B cell (primary cell): ENCODE measurements at regions not wholly inside any gene's neighbourhood (a gene's known extent, or its start where the extent isn't known, plus 50 kb on each side); places are given as distances from the start of the nearest gene placed in this dataset.

Experiments
- ATAC-seq: fragments of 200-7000 bp; cut with Tn5 transposase; one replicate; pipeline ENCODE4 v1.10.0; 2021; ENCODE audit warnings: low read depth, mild to moderate bottlenecking, moderate number of reproducible peaks, moderate library complexity
- CTCF ChIA-PET: fragments of 350-600 bp; sonication (Branson Sonifier 250); formaldehyde crosslinking; loops from one replicate; lab custom pipeline; 2021; ENCODE audit warnings: antibody characterized with exemption, inconsistent platforms; lab: Charles Lee
- POLR2A ChIA-PET: fragments of 350-600 bp; sonication (Branson Sonifier 250); formaldehyde crosslinking; loops from one replicate; lab custom pipeline; 2021; ENCODE audit warnings: antibody characterized with exemption; lab: Charles Lee
- DNase-seq: peaks from one replicate; pipeline ENCODE4 v3.0.0; 2013
- H2AFZ ChIP-seq: 2 replicates; pipeline ENCODE4 v1.6.1; 2012; ENCODE audit warnings: mild to moderate bottlenecking, low read depth, low read length; ENCODE audit not compliant: insufficient read depth, poor library complexity, severe bottlenecking
- H3K27ac ChIP-seq, 2 donors: 1 replicate in 1 of 2; 2 replicates in 1 of 2; pipeline ENCODE4 v1.5.1; 2012 to 2013; ENCODE audit warnings: low read length in 2 of 2, mild to moderate bottlenecking in 2 of 2, moderate library complexity in 1 of 2
- H3K27me3 ChIP-seq, 4 experiments: fragments of 200-600 bp in 1 of 4; sonication (generic) in 1 of 4; replicated peaks in 1 of 4; 1 replicate in 2 of 4; 2 replicates in 2 of 4; pipeline versions ENCODE4 v1.6.1 to v1.7.0; 2013 to 2016; ENCODE audit warnings: low read length in 3 of 4, mild to moderate bottlenecking in 2 of 4, mixed read lengths in 1 of 4, moderate library complexity in 1 of 4; ENCODE audit not compliant: insufficient read depth in 4 of 4, control insufficient read depth in 3 of 4; ENCODE audit errors: control extremely low read depth in 1 of 4
- H3K36me3 ChIP-seq, 2 experiments: replicated peaks in 1 of 2; 1 replicate in 1 of 2; 2 replicates in 1 of 2; pipeline versions ENCODE4 v1.6.1 to v1.7.1; 2013; ENCODE audit warnings: low read length in 1 of 2; ENCODE audit not compliant: insufficient read depth in 2 of 2, control insufficient read depth in 1 of 2; ENCODE audit errors: control extremely low read depth in 1 of 2, extremely low read depth in 1 of 2
- H3K4me1 ChIP-seq, 2 donors: fragments of 200-600 bp in 1 of 2; sonication (generic) in 1 of 2; 1 replicate in 1 of 2; 2 replicates in 1 of 2; pipeline versions ENCODE4 v1.5.1 to v1.6.1; 2013 to 2017; ENCODE audit warnings: low read length in 2 of 2; ENCODE audit not compliant: control insufficient read depth in 2 of 2, insufficient read depth in 2 of 2
- H3K4me2 ChIP-seq: replicated peaks from 2 replicates; pipeline ENCODE3; 2012; ENCODE audit warnings: mild to moderate bottlenecking, low read depth, low read length; ENCODE audit not compliant: poor library complexity, severe bottlenecking
- H3K4me3 ChIP-seq, 5 experiments: fragments of 200-600 bp in 1 of 5; sonication (generic) in 1 of 5; 1 replicate in 3 of 5; 2 replicates in 2 of 5; pipeline versions ENCODE4 v1.5.1 to v1.7.0; 2011 to 2016; ENCODE audit warnings: low read length in 4 of 5, mild to moderate bottlenecking in 4 of 5, low read depth in 2 of 5, control low read depth in 1 of 5, moderate library complexity in 1 of 5; ENCODE audit not compliant: insufficient read depth in 1 of 5; ENCODE audit errors: control extremely low read depth in 1 of 5, extremely low read depth in 1 of 5
- H3K79me2 ChIP-seq: fragments of 200-600 bp; sonication (generic); one replicate; pipeline ENCODE4 v1.6.0; 2016; ENCODE audit warnings: low read length; ENCODE audit not compliant: control insufficient read depth, insufficient read depth
- H3K9ac ChIP-seq: fragments of 200-600 bp; sonication (generic); 2 replicates; pipeline ENCODE4 v1.6.1; 2017; ENCODE audit warnings: mild to moderate bottlenecking, low read length, moderate library complexity
- H3K9me3 ChIP-seq, 3 donors: one replicate each; pipeline versions ENCODE4 v1.6.1 to v1.7.1; 2013; ENCODE audit warnings: low read length in 2 of 3; ENCODE audit not compliant: control insufficient read depth in 2 of 3, insufficient read depth in 1 of 3; ENCODE audit errors: control extremely low read depth in 1 of 3
- H4K20me1 ChIP-seq: 2 replicates; pipeline ENCODE4 v1.6.0; 2012; ENCODE audit warnings: mild to moderate bottlenecking, low read length; ENCODE audit not compliant: insufficient read depth, control insufficient read depth, poor library complexity, severe bottlenecking
- H3K27ac Mint-ChIP-seq: one replicate; pipeline ENCODE4 v1.8.0; 2021; ENCODE audit warnings: mixed read lengths
- H3K27me3 Mint-ChIP-seq: one replicate; pipeline ENCODE4 v1.8.0; 2021; ENCODE audit warnings: mixed read lengths
- H3K4me1 Mint-ChIP-seq: one replicate; pipeline ENCODE4 v1.8.0; 2021; ENCODE audit warnings: mixed read lengths
- H3K4me3 Mint-ChIP-seq: one replicate; pipeline ENCODE4 v1.8.0; 2021; ENCODE audit warnings: mixed read lengths
- H3K9me3 Mint-ChIP-seq: one replicate; pipeline ENCODE4 v1.8.0; 2022; ENCODE audit warnings: mixed read lengths; ENCODE audit not compliant: insufficient read depth
- EZH2 ChIP-seq: IDR thresholded peaks from 2 replicates; pipeline ENCODE4 v1.6.1; 2012; ENCODE audit warnings: borderline replicate concordance, low read depth, mild to moderate bottlenecking, moderate library complexity, low read length; ENCODE audit not compliant: insufficient read depth, poor library complexity, severe bottlenecking
- WGBS: methylation state at CpG from one replicate; pipeline ENCODE4 v1.1.5; 2013; ENCODE audit warnings: missing lambda C conversion rate; ENCODE audit not compliant: insufficient coverage; 5-methylcytosine and 5-hydroxymethylcytosine counted together
- intact Hi-C: fragments of 100-400 bp; cut with micrococcal nuclease; formaldehyde crosslinking; loops from one replicate; pipeline ENCODE4 v1.10.0; 2022
- TF ChIP-seq, protein P1 (sequence below): fragments of 200-600 bp; IDR thresholded peaks from one replicate; pipeline ENCODE4 v1.8.0; 2022; ENCODE audit warnings: antibody characterized with exemption, mild to moderate bottlenecking

DNA sequence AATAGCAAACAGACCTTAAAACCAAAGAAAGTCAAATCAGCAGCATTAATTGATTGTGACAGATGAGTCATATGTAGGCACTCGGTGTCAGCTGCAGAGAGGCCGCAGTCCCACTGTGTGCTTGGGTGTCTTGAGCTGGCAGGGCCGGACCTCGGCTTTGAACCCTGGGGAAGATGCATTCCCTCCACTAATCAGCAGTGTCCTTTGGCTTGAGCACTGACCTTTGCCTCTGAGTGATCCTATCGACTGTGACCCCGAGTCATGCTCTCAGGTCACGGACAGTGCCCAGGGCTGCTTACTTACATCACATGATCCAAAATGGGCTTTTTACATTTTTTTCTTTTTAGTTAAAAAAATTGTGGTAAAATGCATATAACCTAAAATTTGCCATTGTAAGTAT is 188.7 kb downstream of the GADD45G start:
- no peaks in the 10 kb centered on the region for H3K36me3 ChIP-seq
- DNase-seq (no peak), ATAC-seq (no peak)
- ChIA-PET CTCF (no interaction called here), POLR2A (no interaction called here)
- no peaks in the 10 kb centered on the region for H3K4me1 Mint-ChIP-seq
- intact Hi-C loops: no loop called here
- H3K4me1 ChIP-seq: no peaks in the 10 kb centered on the region
- no peaks in the 10 kb centered on the region for H3K27me3 Mint-ChIP-seq
- H3K9ac ChIP-seq: no peak overlapping the region
- H3K9me3 Mint-ChIP-seq: no peaks in the 10 kb centered on the region
- no peak overlapping the region for H3K4me2 ChIP-seq
- no peaks in the 10 kb centered on the region for H3K79me2 ChIP-seq
- no peaks in the 10 kb centered on the region for H4K20me1 ChIP-seq
- H3K27ac ChIP-seq: no peak overlapping the region
- H3K4me3 ChIP-seq: no peak overlapping the region
- H3K27me3 ChIP-seq: no peaks in the 10 kb centered on the region
- no peaks in the 10 kb centered on the region for H3K9me3 ChIP-seq
- H3K4me3 Mint-ChIP-seq: no peak overlapping the region
- H3K27ac Mint-ChIP-seq: no peak overlapping the region
- 83% methylated on average over 5 of the region's 7 CpGs for WGBS
- TF ChIP-seq, protein P1, sequence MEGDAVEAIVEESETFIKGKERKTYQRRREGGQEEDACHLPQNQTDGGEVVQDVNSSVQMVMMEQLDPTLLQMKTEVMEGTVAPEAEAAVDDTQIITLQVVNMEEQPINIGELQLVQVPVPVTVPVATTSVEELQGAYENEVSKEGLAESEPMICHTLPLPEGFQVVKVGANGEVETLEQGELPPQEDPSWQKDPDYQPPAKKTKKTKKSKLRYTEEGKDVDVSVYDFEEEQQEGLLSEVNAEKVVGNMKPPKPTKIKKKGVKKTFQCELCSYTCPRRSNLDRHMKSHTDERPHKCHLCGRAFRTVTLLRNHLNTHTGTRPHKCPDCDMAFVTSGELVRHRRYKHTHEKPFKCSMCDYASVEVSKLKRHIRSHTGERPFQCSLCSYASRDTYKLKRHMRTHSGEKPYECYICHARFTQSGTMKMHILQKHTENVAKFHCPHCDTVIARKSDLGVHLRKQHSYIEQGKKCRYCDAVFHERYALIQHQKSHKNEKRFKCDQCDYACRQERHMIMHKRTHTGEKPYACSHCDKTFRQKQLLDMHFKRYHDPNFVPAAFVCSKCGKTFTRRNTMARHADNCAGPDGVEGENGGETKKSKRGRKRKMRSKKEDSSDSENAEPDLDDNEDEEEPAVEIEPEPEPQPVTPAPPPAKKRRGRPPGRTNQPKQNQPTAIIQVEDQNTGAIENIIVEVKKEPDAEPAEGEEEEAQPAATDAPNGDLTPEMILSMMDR: no peak
- no peak for TF ChIP-seq EZH2
- H2AFZ ChIP-seq: no peak overlapping the region

DNA sequence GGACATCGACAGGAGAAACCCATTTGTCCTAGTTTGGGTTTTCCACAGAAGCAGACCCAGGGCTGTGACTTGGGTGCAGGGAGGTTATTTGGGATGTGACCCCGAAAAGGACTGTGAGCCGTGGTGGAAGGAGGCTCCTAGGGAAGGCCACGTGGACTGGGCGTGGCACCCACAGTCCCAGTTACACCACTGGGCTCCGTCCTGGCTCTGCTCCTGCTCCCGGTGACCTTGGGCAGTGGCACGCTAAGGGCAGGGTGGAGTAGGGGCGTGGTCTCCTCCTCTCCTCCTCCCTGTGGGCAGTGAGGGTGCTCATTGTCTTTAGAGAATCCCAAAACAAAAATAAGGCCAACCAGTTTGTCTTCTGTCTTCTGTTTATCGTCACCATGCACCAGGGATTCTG is 190.1 kb downstream of the GADD45G start:
- no peaks in the 10 kb centered on the region for H3K79me2 ChIP-seq
- ChIA-PET POLR2A (no interaction called here), CTCF (no interaction called here)
- DNase-seq (no peak), ATAC-seq (no peak)
- Mint-ChIP-seq H3K4me3 (no peak overlapping the region), H3K27ac (no peak overlapping the region), H3K4me1 (no peaks in the 10 kb centered on the region), H3K9me3 (no peaks in the 10 kb centered on the region), H3K27me3 (no peaks in the 10 kb centered on the region)
- H3K9me3 ChIP-seq: no peaks in the 10 kb centered on the region
- H4K20me1 ChIP-seq: no peaks in the 10 kb centered on the region
- no peak for TF ChIP-seq EZH2
- TF ChIP-seq, protein P1: no peak
- H3K27me3 ChIP-seq: no peaks in the 10 kb centered on the region
- H2AFZ ChIP-seq: no peak overlapping the region
- no peaks in the 10 kb centered on the region for H3K36me3 ChIP-seq
- H3K4me1 ChIP-seq: no peaks in the 10 kb centered on the region
- intact Hi-C loops: no loop called here
- H3K4me3 ChIP-seq: no peak overlapping the region
- no peak overlapping the region for H3K4me2 ChIP-seq
- no peak overlapping the region for H3K9ac ChIP-seq
- 94% methylated on average over 7 of the region's 10 CpGs for WGBS
- H3K27ac ChIP-seq: no peak overlapping the region
